Right renal pelvis (tissue), 4 donors: ENCODE measurements at regions not wholly inside any gene's neighbourhood (a gene's known extent, or its start where the extent isn't known, plus 50 kb on each side); places are given as distances from the start of the nearest gene placed in this dataset.
A peak's percentile ranks its signal among the peaks of the same experiment; 100 is the strongest.

ENCODE experiments used
- DNase-seq, 4 donors: peaks; one replicate each; pipeline ENCODE4 v3.0.0-alpha.2; 2013; ENCODE audit warnings: low read depth in 4 of 4, low spot score in 3 of 4, missing footprints in 1 of 4

- no peak for DNase-seq
Observed at GRCh38 chr6:100269189-100269588, 195.5 kb downstream of the SIM1 start.

- DNase-seq: no peak
Observed at GRCh38 chr6:100268326-100268725, 196.4 kb downstream of the SIM1 start.

- DNase-seq: no peak
Observed at GRCh38 chr6:100267721-100268123, 197.0 kb downstream of the SIM1 start.

- DNase-seq: no peak
Observed at GRCh38 chr6:100266494-100267401, 198.0 kb downstream of the SIM1 start.

GRCh38 chr6:100262086-100262485 lies 202.6 kb downstream of the SIM1 start:
- DNase-seq: no peak

- DNase-seq: no peak
Observed at GRCh38 chr6:100261486-100261885, 203.2 kb downstream of the SIM1 start.

GRCh38 chr6:100260584-100260983 lies 204.1 kb downstream of the SIM1 start:
- no peak for DNase-seq

- no peak for DNase-seq
Observed at GRCh38 chr6:100259865-100260264, 204.9 kb downstream of the SIM1 start.

- DNase-seq: no peak
Observed at GRCh38 chr6:100258752-100259151, 206.0 kb downstream of the SIM1 start.

- DNase-seq: peak in 2 of 4 donors; percentile 8 to 14
Observed at GRCh38 chr6:100257793-100258395, 206.8 kb downstream of the SIM1 start.

GRCh38 chr6:100255701-100256100 lies 209.0 kb downstream of the SIM1 start:
- no peak for DNase-seq

GRCh38 chr6:100247123-100247522 lies 217.6 kb downstream of the SIM1 start:
- DNase-seq: no peak

- no peak for DNase-seq
Observed at GRCh38 chr6:100246206-100246605, 218.5 kb downstream of the SIM1 start.

GRCh38 chr6:100240798-100241197 lies 223.9 kb downstream of the SIM1 start:
- DNase-seq: no peak

GRCh38 chr6:100237821-100238220 lies 226.9 kb downstream of the SIM1 start:
- no peak for DNase-seq

GRCh38 chr6:100236389-100236788 lies 228.3 kb downstream of the SIM1 start:
- DNase-seq: no peak

- DNase-seq: no peak
Observed at GRCh38 chr6:100235631-100236030, 229.1 kb downstream of the SIM1 start.

- no peak for DNase-seq
Observed at GRCh38 chr6:100234625-100235024, 230.1 kb downstream of the SIM1 start.

GRCh38 chr6:100232781-100233573 lies 231.7 kb downstream of the SIM1 start:
- no peak for DNase-seq

- no peak for DNase-seq
Observed at GRCh38 chr6:100230953-100231316, 233.8 kb downstream of the SIM1 start.
